Cardiac fibroblast (primary cell): ENCODE measurements at regions not wholly inside any gene's neighbourhood (a gene's known extent, or its start where the extent isn't known, plus 50 kb on each side); places are given as distances from the start of the nearest gene placed in this dataset.

ENCODE experiments used
- DNase-seq, 2 donors: peaks; one replicate each; pipeline versions ENCODE4 v3.0.0 to v3.0.0-alpha.2; 2010; ENCODE audit warnings: low read depth in 2 of 2
- H3K4me3 ChIP-seq, 2 donors: replicated peaks in 1 of 2; 1 replicate in 1 of 2; 2 replicates in 1 of 2; pipeline ENCODE4 v1.5.1; 2011; ENCODE audit warnings: low read depth in 2 of 2, low read length in 2 of 2, mild to moderate bottlenecking in 2 of 2, moderate library complexity in 1 of 2
- TF ChIP-seq, protein P1 (sequence below): IDR thresholded peaks from one replicate; pipeline ENCODE4 v1.5.1; 2011; ENCODE audit warnings: low read depth, mild to moderate bottlenecking, low read length, inconsistent platforms

DNA sequence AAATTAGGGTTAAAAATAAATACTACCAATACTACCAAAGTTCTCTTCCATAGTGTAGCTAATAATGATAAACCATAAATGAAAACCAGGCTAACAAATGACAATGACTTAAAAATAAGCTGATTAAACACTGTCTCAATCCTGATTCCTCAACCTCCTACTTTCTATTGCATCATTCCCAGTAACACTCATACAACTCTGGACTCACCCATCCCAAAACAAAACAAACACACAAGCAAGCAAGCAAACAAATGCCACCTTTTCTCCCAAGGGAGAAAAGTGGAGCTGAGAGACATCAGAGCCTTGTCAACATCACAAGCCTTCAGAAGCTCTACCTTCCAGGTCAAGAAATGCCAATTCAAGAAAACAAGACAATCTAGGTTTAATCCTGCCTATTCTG is 620.7 kb downstream of the NYAP2 start:
- H3K4me3 ChIP-seq: no peak overlapping the region
- DNase-seq: peak in 1 of 2 donors; percentile 46
- TF ChIP-seq, protein P1, sequence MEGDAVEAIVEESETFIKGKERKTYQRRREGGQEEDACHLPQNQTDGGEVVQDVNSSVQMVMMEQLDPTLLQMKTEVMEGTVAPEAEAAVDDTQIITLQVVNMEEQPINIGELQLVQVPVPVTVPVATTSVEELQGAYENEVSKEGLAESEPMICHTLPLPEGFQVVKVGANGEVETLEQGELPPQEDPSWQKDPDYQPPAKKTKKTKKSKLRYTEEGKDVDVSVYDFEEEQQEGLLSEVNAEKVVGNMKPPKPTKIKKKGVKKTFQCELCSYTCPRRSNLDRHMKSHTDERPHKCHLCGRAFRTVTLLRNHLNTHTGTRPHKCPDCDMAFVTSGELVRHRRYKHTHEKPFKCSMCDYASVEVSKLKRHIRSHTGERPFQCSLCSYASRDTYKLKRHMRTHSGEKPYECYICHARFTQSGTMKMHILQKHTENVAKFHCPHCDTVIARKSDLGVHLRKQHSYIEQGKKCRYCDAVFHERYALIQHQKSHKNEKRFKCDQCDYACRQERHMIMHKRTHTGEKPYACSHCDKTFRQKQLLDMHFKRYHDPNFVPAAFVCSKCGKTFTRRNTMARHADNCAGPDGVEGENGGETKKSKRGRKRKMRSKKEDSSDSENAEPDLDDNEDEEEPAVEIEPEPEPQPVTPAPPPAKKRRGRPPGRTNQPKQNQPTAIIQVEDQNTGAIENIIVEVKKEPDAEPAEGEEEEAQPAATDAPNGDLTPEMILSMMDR: no peak

DNA sequence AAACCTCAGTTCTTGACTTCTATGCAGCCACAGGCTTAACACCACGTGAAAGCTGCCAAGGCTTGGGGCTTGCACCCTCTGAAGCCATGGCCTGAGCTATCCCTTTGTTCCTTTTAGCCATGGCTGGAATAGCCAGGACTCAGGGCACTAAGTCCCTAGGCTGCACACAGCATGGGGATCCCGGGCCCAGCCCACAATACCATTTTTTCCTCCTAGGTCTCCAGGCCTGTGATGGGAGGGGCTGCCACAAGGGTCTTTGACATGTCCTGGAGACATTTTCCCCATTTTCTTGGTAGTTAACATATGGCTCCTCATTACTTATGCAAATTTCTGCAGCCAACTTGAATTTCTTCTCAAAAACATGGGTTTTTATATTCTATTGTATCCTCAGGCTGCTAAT is 619.1 kb downstream of the NYAP2 start:
- TF ChIP-seq, protein P1: no peak
- H3K4me3 ChIP-seq: no peak overlapping the region
- no peak for DNase-seq

DNA sequence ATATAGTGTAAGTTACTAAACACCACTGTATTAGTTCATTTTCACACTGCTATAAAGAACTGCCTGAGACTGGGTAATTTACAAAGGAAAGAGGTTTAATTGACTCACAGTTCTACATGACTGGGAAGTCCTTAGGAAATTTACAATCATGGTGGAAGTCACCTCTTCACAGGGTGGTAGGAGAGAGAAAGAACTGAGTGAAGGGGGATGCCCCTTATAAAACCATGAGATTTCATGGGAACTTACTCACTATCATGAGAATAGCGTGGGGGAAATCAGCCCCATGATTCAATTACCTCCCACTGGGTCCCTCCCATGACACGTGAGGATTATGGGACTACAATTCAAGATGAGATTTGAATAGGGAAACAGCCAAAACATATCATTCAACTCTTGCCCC is 618.0 kb downstream of the NYAP2 start:
- no peak overlapping the region for H3K4me3 ChIP-seq
- TF ChIP-seq, protein P1: no peak
- no peak for DNase-seq

DNA sequence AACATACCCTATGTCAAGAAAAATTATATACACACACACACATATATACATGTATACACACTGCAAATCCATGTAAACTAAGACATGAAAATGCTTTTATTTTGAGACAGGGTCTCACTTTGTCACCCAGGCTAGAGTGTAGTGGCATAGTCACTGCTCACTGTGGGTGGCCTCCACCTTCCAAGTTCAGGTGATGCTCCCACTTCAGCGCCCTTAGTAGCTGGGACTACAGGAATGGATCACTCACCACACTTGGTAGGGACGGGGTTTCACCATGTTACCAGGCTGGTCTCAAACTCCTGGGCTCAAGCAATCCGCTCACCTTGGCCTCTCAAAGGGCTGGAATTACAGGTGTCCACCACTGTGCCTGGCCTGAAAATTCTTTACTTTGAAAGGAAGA is 617.6 kb downstream of the NYAP2 start:
- H3K4me3 ChIP-seq: no peak overlapping the region
- no peak for DNase-seq
- TF ChIP-seq, protein P1: no peak

DNA sequence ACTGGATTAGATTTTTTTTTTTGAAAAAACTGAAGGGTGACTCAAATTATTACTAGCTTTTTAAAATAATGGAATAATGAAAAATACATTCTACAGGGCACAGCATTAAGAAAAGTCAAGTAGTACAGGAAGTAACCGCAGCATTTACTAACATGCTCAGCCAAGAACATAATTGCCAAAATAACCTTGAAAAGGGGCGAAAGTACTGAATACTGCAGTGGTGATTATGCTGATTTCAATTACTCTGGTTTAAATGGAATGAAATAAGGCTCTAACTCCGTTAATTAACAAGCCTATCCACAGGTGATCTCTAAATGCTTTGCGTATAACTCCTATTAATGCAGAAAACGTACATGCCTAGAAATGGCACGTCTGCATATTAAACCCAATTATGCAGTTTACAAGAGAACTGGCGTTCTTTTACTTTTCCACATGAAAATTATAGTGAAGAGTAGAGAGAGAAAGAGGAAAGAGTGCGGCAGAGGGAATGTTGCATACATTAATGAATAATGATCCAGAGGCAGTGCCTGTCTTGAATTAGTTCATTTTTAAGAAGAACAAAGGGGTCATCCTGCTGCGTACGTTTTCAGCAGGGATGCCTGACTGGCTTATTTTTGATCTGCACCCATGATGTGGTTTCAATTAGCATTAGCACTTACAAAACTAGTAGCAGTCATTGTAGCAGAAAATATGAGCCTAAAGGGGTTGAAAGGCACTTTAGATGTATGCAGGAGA is 612.4 kb downstream of the NYAP2 start:
- TF ChIP-seq, protein P1: no peak
- no peak for DNase-seq
- H3K4me3 ChIP-seq: no peak overlapping the region

DNA sequence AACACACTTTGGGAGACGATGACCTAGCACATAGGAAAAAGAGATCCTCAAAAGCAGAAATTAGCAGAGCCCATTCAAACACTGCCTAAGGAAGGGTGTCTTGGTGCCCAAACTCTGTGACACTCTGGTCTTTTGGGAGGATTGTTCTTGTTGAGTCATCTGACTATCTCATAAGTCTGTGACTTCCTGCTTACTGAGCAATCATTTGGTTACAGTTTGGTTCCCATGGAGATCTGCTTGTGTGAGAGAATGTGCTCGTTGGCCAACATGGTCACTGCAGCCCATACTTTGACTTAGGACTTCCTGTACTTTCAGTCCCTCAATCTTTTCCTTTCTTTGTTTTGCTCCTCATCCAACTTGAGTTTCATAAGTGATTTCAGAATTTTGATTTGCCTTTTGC is 602.9 kb downstream of the NYAP2 start:
- TF ChIP-seq, protein P1: no peak
- H3K4me3 ChIP-seq: no peak overlapping the region
- peak; percentile 81 to 97 for DNase-seq

DNA sequence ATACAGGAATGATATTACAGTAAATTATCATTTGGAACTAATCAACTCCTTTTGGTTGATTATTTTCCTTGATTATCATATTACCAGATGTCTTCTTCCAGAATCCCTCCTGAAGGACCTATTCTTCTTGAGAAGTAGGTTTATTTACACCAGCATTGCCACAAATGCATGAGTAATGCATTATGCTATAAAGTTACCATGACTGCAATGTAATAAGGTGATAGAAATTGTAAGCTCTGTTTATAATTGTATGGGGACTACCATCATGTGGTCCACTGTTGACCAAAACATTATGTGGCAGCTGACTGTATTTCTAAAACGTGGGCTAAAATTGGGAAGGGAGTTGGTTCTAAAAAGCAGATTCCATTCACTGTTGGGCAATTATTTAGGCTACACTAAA is 602.2 kb downstream of the NYAP2 start:
- H3K4me3 ChIP-seq: no peak overlapping the region
- peak in 1 of 2 donors; percentile 45 for DNase-seq
- TF ChIP-seq, protein P1: no peak
